GM23338 (cell line): ENCODE measurements at regions not wholly inside any gene's neighbourhood (a gene's known extent, or its start where the extent isn't known, plus 50 kb on each side); places are given as distances from the start of the nearest gene placed in this dataset.

Experiments used
- ATAC-seq: fragments of 200-7000 bp; cut with Tn5 transposase; 3 replicates; pipeline ENCODE4 v1.9.1; 2020
- DNase-seq: peaks from one replicate; pipeline ENCODE4 v3.0.0-alpha.2; 2015; ENCODE audit warnings: low spot score
- H2AFZ ChIP-seq: fragments of 200-600 bp; sonication (generic); 2 replicates; pipeline ENCODE4 v1.8.0; 2016; ENCODE audit warnings: antibody characterized with exemption, mild to moderate bottlenecking, moderate library complexity
- H3F3A ChIP-seq: fragments of 200-600 bp; sonication (generic); replicated peaks from 2 replicates; pipeline ENCODE4 v1.8.0; 2017; ENCODE audit warnings: antibody characterized with exemption, mixed run types, low read depth
- H3K27ac ChIP-seq: fragments of 200-600 bp; sonication (generic); 2 replicates; pipeline ENCODE4 v1.6.1; 2016; ENCODE audit warnings: low read depth
- H3K27me3 ChIP-seq: fragments of 200-600 bp; sonication (generic); 2 replicates; pipeline ENCODE4 v1.8.0; 2016; ENCODE audit warnings: mild to moderate bottlenecking, mixed run types, moderate library complexity; ENCODE audit not compliant: insufficient read depth
- H3K36me3 ChIP-seq: fragments of 200-600 bp; sonication (generic); 2 replicates; pipeline ENCODE4 v1.8.0; 2016; ENCODE audit warnings: mild to moderate bottlenecking; ENCODE audit not compliant: insufficient read depth
- H3K4me1 ChIP-seq: fragments of 200-600 bp; sonication (generic); 2 replicates; pipeline ENCODE4 v1.8.0; 2016; ENCODE audit warnings: mild to moderate bottlenecking, moderate library complexity; ENCODE audit not compliant: insufficient read depth
- H3K4me2 ChIP-seq: fragments of 200-600 bp; sonication (generic); 2 replicates; pipeline ENCODE4 v1.7.1; 2017; ENCODE audit warnings: mixed run types
- H3K4me3 ChIP-seq: fragments of 200-600 bp; sonication (generic); 2 replicates; pipeline ENCODE4 v1.6.1; 2016; ENCODE audit warnings: mixed run types
- H3K79me2 ChIP-seq: fragments of 200-600 bp; sonication (generic); replicated peaks from 2 replicates; pipeline ENCODE4 v1.8.0; 2017; ENCODE audit warnings: mild to moderate bottlenecking; ENCODE audit not compliant: insufficient read depth
- H3K9me2 ChIP-seq: fragments of 200-600 bp; sonication (generic); 2 replicates; pipeline ENCODE4 v1.8.0; 2017; ENCODE audit not compliant: insufficient read depth
- H4K20me1 ChIP-seq: fragments of 200-600 bp; sonication (generic); replicated peaks from 2 replicates; pipeline ENCODE4 v1.8.0; 2017; ENCODE audit warnings: mild to moderate bottlenecking; ENCODE audit not compliant: insufficient read depth
- H3K27ac Mint-ChIP-seq: 2 replicates; pipeline ENCODE4 v1.8.0; 2020; ENCODE audit warnings: inconsistent platforms, mild to moderate bottlenecking, moderate library complexity, mixed read lengths
- H3K27me3 Mint-ChIP-seq: 3 replicates; pipeline ENCODE4 v1.8.0; 2022; ENCODE audit warnings: low read depth, mild to moderate bottlenecking, moderate library complexity, mixed read lengths, inconsistent platforms; ENCODE audit not compliant: insufficient read depth, poor library complexity
- H3K36me3 Mint-ChIP-seq: 3 replicates; pipeline ENCODE4 v1.8.0; 2021; ENCODE audit warnings: low read depth, mild to moderate bottlenecking, inconsistent platforms, moderate library complexity, mixed read lengths
- H3K4me1 Mint-ChIP-seq: 3 replicates; pipeline ENCODE4 v1.8.0; 2020; ENCODE audit warnings: mild to moderate bottlenecking, inconsistent platforms, mixed read lengths
- H3K4me3 Mint-ChIP-seq: 3 replicates; pipeline ENCODE4 v1.8.0; 2021; ENCODE audit warnings: moderate library complexity, mild to moderate bottlenecking, inconsistent platforms, mixed read lengths
- H3K9me3 Mint-ChIP-seq: 3 replicates; pipeline ENCODE4 v1.8.0; 2020; ENCODE audit warnings: moderate library complexity, mild to moderate bottlenecking, inconsistent platforms, mixed read lengths
- EZH2 ChIP-seq: fragments of 200-600 bp; sonication (generic); IDR thresholded peaks from one replicate; pipeline ENCODE4 v1.8.0; 2017; ENCODE audit warnings: antibody characterized with exemption, mild to moderate bottlenecking, low read depth; ENCODE audit not compliant: unreplicated experiment
- JUNB ChIP-seq: IDR thresholded peaks from one replicate; pipeline ENCODE4 v1.6.1; 2016; ENCODE audit warnings: antibody characterized with exemption; ENCODE audit not compliant: unreplicated experiment
- NANOG ChIP-seq: IDR thresholded peaks from 2 replicates; pipeline ENCODE4 v1.6.1; 2016; ENCODE audit warnings: antibody characterized with exemption, borderline replicate concordance
- STAT1 ChIP-seq: IDR thresholded peaks from one replicate; pipeline ENCODE4 v1.6.1; 2016; ENCODE audit warnings: antibody characterized with exemption; ENCODE audit not compliant: unreplicated experiment
- ZNF331 ChIP-seq: fragments of 250-450 bp; sonication (Bioruptor Pico); IDR thresholded peaks from 2 replicates; pipeline ENCODE4 v1.5.0; 2020; ENCODE audit warnings: low read depth, mild to moderate bottlenecking, moderate library complexity
- TF ChIP-seq, protein P1 (sequence below): fragments of 250-450 bp; sonication (Bioruptor Pico); IDR thresholded peaks from 2 replicates; pipeline ENCODE4 v1.5.0; 2020; ENCODE audit warnings: mild to moderate bottlenecking, moderate library complexity
- TF ChIP-seq, protein P2 (sequence below): IDR thresholded peaks from one replicate; pipeline ENCODE4 v1.6.1; 2018; ENCODE audit warnings: antibody characterized with exemption; ENCODE audit not compliant: unreplicated experiment
- TF ChIP-seq, protein P3 (sequence below), 2 experiments: fragments of 200-600 bp in 1 of 2; sonication (generic) in 1 of 2; conservative IDR thresholded peaks; 2 replicates each; pipeline versions ENCODE4 v1.5.1 to v1.6.1; 2016 to 2017; ENCODE audit warnings: antibody characterized with exemption in 2 of 2, low read depth in 2 of 2, mild to moderate bottlenecking in 2 of 2, moderate library complexity in 1 of 2

DNA sequence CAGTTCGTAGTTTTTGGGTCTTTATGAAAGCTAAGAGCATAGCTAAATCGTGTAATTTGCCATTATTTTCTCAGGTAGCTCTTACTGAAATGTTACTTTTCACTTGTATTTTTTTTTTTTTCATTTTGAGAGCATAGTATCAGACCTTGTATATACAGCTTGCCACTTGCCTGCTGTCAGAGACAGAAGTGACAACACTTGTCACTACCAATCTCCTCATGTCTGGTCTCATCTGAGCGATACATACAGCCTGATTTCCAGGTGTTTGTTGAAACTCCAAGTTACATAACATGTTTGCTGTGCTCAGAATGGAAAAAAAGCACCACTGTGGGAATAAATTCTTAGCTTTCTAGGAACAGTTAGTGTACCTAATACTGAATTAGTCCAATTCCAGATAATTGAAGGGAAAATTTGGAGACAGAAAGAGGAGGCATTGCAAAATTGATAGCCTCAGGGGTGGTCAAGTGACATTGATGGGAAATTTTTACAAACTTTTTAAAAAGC lies 621.4 kb upstream of the PKN2 start (continued):
- TF ChIP-seq, protein P1, sequence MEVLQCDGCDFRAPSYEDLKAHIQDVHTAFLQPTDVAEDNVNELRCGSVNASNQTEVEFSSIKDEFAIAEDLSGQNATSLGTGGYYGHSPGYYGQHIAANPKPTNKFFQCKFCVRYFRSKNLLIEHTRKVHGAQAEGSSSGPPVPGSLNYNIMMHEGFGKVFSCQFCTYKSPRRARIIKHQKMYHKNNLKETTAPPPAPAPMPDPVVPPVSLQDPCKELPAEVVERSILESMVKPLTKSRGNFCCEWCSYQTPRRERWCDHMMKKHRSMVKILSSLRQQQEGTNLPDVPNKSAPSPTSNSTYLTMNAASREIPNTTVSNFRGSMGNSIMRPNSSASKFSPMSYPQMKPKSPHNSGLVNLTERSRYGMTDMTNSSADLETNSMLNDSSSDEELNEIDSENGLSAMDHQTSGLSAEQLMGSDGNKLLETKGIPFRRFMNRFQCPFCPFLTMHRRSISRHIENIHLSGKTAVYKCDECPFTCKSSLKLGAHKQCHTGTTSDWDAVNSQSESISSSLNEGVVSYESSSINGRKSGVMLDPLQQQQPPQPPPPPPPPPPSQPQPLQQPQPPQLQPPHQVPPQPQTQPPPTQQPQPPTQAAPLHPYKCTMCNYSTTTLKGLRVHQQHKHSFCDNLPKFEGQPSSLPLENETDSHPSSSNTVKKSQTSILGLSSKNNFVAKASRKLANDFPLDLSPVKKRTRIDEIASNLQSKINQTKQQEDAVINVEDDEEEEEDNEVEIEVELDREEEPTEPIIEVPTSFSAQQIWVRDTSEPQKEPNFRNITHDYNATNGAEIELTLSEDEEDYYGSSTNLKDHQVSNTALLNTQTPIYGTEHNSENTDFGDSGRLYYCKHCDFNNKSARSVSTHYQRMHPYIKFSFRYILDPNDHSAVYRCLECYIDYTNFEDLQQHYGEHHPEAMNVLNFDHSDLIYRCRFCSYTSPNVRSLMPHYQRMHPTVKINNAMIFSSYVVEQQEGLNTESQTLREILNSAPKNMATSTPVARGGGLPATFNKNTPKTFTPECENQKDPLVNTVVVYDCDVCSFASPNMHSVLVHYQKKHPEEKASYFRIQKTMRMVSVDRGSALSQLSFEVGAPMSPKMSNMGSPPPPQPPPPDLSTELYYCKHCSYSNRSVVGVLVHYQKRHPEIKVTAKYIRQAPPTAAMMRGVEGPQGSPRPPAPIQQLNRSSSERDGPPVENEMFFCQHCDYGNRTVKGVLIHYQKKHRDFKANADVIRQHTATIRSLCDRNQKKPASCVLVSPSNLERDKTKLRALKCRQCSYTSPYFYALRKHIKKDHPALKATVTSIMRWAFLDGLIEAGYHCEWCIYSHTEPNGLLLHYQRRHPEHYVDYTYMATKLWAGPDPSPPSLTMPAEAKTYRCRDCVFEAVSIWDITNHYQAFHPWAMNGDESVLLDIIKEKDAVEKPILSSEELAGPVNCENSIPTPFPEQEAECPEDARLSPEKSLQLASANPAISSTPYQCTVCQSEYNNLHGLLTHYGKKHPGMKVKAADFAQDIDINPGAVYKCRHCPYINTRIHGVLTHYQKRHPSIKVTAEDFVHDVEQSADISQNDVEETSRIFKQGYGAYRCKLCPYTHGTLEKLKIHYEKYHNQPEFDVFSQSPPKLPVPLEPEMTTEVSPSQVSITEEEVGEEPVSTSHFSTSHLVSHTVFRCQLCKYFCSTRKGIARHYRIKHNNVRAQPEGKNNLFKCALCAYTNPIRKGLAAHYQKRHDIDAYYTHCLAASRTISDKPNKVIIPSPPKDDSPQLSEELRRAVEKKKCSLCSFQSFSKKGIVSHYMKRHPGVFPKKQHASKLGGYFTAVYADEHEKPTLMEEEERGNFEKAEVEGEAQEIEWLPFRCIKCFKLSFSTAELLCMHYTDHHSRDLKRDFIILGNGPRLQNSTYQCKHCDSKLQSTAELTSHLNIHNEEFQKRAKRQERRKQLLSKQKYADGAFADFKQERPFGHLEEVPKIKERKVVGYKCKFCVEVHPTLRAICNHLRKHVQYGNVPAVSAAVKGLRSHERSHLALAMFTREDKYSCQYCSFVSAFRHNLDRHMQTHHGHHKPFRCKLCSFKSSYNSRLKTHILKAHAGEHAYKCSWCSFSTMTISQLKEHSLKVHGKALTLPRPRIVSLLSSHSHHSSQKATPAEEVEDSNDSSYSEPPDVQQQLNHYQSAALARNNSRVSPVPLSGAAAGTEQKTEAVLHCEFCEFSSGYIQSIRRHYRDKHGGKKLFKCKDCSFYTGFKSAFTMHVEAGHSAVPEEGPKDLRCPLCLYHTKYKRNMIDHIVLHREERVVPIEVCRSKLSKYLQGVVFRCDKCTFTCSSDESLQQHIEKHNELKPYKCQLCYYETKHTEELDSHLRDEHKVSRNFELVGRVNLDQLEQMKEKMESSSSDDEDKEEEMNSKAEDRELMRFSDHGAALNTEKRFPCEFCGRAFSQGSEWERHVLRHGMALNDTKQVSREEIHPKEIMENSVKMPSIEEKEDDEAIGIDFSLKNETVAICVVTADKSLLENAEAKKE (CRISPR knock-in tag): no peak
- TF ChIP-seq ZNF331 (CRISPR knock-in tag) (no peak), EZH2 (no peak)

DNA sequence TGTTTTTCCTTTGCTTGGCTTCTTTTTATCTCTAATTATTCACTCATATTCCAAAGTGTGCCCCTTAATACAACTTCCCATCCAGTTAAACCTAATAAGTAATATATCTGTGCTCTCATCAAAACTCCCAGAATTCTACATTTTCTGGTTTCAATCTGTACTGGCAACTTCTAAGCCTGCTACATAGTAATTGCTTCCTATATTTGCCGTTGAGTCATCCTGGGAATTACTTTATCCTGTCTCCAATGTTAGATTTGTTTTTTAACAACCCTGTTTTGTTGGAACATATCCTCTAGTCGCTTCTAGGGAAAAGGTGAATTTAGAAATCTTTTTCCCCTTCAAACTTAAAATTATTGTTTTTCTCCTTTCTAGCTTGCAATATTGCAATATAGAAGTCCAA lies 620.5 kb upstream of the PKN2 start:
- no peak for ATAC-seq
- H3K4me3 Mint-ChIP-seq: no peak overlapping the region
- H3K27me3 Mint-ChIP-seq: no peaks in the 10 kb centered on the region

More for the DNA sequence above, 620.5 kb upstream of the PKN2 start:
- Mint-ChIP-seq H3K36me3 (no peaks in the 10 kb centered on the region), H3K9me3 (no peaks in the 10 kb centered on the region), H3K4me1 (peaks cover 4% of the 10 kb centered on the region; the same call in 2 of the 3 replicates), H3K27ac (no peak overlapping the region)
- no peak overlapping the region for H3K4me3 ChIP-seq
- no peaks in the 10 kb centered on the region for H3F3A ChIP-seq
- H3K79me2 ChIP-seq: no peaks in the 10 kb centered on the region
- no peak overlapping the region for H2AFZ ChIP-seq
- no peak for DNase-seq
- TF ChIP-seq NANOG (no peak), STAT1 (no peak), JUNB (no peak)
- TF ChIP-seq, protein P2, sequence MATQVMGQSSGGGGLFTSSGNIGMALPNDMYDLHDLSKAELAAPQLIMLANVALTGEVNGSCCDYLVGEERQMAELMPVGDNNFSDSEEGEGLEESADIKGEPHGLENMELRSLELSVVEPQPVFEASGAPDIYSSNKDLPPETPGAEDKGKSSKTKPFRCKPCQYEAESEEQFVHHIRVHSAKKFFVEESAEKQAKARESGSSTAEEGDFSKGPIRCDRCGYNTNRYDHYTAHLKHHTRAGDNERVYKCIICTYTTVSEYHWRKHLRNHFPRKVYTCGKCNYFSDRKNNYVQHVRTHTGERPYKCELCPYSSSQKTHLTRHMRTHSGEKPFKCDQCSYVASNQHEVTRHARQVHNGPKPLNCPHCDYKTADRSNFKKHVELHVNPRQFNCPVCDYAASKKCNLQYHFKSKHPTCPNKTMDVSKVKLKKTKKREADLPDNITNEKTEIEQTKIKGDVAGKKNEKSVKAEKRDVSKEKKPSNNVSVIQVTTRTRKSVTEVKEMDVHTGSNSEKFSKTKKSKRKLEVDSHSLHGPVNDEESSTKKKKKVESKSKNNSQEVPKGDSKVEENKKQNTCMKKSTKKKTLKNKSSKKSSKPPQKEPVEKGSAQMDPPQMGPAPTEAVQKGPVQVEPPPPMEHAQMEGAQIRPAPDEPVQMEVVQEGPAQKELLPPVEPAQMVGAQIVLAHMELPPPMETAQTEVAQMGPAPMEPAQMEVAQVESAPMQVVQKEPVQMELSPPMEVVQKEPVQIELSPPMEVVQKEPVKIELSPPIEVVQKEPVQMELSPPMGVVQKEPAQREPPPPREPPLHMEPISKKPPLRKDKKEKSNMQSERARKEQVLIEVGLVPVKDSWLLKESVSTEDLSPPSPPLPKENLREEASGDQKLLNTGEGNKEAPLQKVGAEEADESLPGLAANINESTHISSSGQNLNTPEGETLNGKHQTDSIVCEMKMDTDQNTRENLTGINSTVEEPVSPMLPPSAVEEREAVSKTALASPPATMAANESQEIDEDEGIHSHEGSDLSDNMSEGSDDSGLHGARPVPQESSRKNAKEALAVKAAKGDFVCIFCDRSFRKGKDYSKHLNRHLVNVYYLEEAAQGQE: no peak
- TF ChIP-seq, protein P3, sequence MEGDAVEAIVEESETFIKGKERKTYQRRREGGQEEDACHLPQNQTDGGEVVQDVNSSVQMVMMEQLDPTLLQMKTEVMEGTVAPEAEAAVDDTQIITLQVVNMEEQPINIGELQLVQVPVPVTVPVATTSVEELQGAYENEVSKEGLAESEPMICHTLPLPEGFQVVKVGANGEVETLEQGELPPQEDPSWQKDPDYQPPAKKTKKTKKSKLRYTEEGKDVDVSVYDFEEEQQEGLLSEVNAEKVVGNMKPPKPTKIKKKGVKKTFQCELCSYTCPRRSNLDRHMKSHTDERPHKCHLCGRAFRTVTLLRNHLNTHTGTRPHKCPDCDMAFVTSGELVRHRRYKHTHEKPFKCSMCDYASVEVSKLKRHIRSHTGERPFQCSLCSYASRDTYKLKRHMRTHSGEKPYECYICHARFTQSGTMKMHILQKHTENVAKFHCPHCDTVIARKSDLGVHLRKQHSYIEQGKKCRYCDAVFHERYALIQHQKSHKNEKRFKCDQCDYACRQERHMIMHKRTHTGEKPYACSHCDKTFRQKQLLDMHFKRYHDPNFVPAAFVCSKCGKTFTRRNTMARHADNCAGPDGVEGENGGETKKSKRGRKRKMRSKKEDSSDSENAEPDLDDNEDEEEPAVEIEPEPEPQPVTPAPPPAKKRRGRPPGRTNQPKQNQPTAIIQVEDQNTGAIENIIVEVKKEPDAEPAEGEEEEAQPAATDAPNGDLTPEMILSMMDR (conservative IDR thresholded peaks at IDR 0.05; ENCODE audit: low read depth in 2 of 2): no peak
- H3K9me2 ChIP-seq: no peaks in the 10 kb centered on the region
- no peaks in the 10 kb centered on the region for H3K27me3 ChIP-seq
- H3K27ac ChIP-seq: no peak overlapping the region
- H4K20me1 ChIP-seq: no peaks in the 10 kb centered on the region
- no peaks in the 10 kb centered on the region for H3K36me3 ChIP-seq
- no peaks in the 10 kb centered on the region for H3K4me1 ChIP-seq
- no peak overlapping the region for H3K4me2 ChIP-seq
